ENCODE measurements at regions not wholly inside any gene's neighbourhood (a gene's known extent, or its start where the extent isn't known, plus 50 kb on each side); places are given as distances from the start of the nearest gene placed in this dataset.

GRCh38 chrX:15143050-15143824 is 126.6 kb downstream of the ASB9 start:
- Histone ChIP-seq H4K20me1 (replicated peaks; ENCODE audit: control insufficient read depth, insufficient read depth, low read length) (no peaks in the 10 kb centered on the region), H3K27me3 (ENCODE audit: control insufficient read depth in 2 of 2, insufficient read depth in 2 of 2, low read length in 2 of 2) (no peaks in the 10 kb centered on the region), H3K36me3 (ENCODE audit: control insufficient read depth, insufficient read depth, low read length) (no peaks in the 10 kb centered on the region), H3K9me3 (replicated peaks; ENCODE audit: control insufficient read depth, insufficient read depth, low read depth, low read length) (no peaks in the 10 kb centered on the region), H3K27ac (ENCODE audit: extremely low read depth, low read depth, low read length) (no peak overlapping the region), H3K9me1 (ENCODE audit: control insufficient read depth, insufficient read depth, low read length) (no peaks in the 10 kb centered on the region), H3K4me1 (replicated peaks in 1 of 2; ENCODE audit: control insufficient read depth in 2 of 2, insufficient read depth in 2 of 2, low read length in 2 of 2) (no peaks in the 10 kb centered on the region), H3K9ac (ENCODE audit: insufficient read depth in 1 of 2, low read depth in 2 of 2, low read length in 2 of 2) (no peak overlapping the region), H3K4me3 (no peak overlapping the region), H3K4me2 (ENCODE audit: insufficient read depth, low read length) (no peak overlapping the region), H2AFZ (ENCODE audit: low read depth, low read length) (no peak overlapping the region), H3K79me2 (ENCODE audit: control insufficient read depth, insufficient read depth, low read length) (no peaks in the 10 kb centered on the region)
- WGBS (ENCODE audit: insufficient coverage, low coverage, missing lambda C conversion rate), result 2% methylated on average over 6 of the region's 6 CpGs
- peak; percentile 93 for ATAC-seq
- peak; percentile 81 for FAIRE-seq
- ChIA-PET CTCF (ENCODE audit: low intra/inter-chr PET ratio) (interaction anchor here (0.9 to 1.1 kb wide), 2 partner anchors 100 to 1104 kb away, joined by 3 to 4 read pairs; no protein-coding TSS in a partner anchor), POLR2A (no interaction called here)
- no TSS peak for BruUV-seq (replicated peaks)
- in situ Hi-C loops (cut with MboI) (no loop called here), intact Hi-C loops (cut with micrococcal nuclease) (loop anchor here (1.0 to 2.0 kb wide), 3 partner anchors 100 to 1100 kb away; no protein-coding TSS in a partner anchor)
- DNase-seq (ENCODE audit: extremely low read depth in 1 of 4, low spot score in 3 of 4), result peak; percentile 25 to 60 (median 26)
- TF ChIP-seq, protein P1, sequence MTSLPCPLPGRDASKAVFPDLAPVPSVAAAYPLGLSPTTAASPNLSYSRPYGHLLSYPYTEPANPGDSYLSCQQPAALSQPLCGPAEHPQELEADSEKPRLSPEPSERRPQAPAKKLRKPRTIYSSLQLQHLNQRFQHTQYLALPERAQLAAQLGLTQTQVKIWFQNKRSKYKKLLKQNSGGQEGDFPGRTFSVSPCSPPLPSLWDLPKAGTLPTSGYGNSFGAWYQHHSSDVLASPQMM (CRISPR knock-in tag; IDR thresholded peaks at IDR 0.05), result no peak
- TF ChIP-seq EHMT2 (IDR thresholded peaks at IDR 0.05), result no peak
- no peak for TF ChIP-seq MBD1 (CRISPR knock-in tag; IDR thresholded peaks at IDR 0.05)
- no peak for TF ChIP-seq KAT8 (IDR thresholded peaks at IDR 0.05; ENCODE audit: low read depth)
- TF ChIP-seq ZNF277 (CRISPR knock-in tag; IDR thresholded peaks at IDR 0.05; ENCODE audit: borderline replicate concordance), result no peak
- TF ChIP-seq, protein P2, sequence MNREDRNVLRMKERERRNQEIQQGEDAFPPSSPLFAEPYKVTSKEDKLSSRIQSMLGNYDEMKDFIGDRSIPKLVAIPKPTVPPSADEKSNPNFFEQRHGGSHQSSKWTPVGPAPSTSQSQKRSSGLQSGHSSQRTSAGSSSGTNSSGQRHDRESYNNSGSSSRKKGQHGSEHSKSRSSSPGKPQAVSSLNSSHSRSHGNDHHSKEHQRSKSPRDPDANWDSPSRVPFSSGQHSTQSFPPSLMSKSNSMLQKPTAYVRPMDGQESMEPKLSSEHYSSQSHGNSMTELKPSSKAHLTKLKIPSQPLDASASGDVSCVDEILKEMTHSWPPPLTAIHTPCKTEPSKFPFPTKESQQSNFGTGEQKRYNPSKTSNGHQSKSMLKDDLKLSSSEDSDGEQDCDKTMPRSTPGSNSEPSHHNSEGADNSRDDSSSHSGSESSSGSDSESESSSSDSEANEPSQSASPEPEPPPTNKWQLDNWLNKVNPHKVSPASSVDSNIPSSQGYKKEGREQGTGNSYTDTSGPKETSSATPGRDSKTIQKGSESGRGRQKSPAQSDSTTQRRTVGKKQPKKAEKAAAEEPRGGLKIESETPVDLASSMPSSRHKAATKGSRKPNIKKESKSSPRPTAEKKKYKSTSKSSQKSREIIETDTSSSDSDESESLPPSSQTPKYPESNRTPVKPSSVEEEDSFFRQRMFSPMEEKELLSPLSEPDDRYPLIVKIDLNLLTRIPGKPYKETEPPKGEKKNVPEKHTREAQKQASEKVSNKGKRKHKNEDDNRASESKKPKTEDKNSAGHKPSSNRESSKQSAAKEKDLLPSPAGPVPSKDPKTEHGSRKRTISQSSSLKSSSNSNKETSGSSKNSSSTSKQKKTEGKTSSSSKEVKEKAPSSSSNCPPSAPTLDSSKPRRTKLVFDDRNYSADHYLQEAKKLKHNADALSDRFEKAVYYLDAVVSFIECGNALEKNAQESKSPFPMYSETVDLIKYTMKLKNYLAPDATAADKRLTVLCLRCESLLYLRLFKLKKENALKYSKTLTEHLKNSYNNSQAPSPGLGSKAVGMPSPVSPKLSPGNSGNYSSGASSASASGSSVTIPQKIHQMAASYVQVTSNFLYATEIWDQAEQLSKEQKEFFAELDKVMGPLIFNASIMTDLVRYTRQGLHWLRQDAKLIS (CRISPR knock-in tag; IDR thresholded peaks at IDR 0.05), result no peak
- TF ChIP-seq SMC3 (conservative IDR thresholded peaks at IDR 0.05; ENCODE audit: insufficient read depth, low read depth, low read length), result peak; percentile 42; the same call in 1 of the 2 replicates
- no peak for TF ChIP-seq CHD2 (IDR thresholded peaks at IDR 0.05; ENCODE audit: low read depth, low read length)
- peak; percentile 58 to 62 (median 60) for TF ChIP-seq CTCF (IDR thresholded peaks at IDR 0.05 in 2 of 3, conservative IDR thresholded peaks at IDR 0.05 in 1 of 3; ENCODE audit: insufficient read depth in 2 of 3, low read depth in 1 of 3, low read length in 3 of 3)
- no peak for TF ChIP-seq MYBL2 (IDR thresholded peaks at IDR 0.05; ENCODE audit: low read depth)
- TF ChIP-seq MYBL2 (CRISPR knock-in tag; IDR thresholded peaks at IDR 0.05; ENCODE audit: borderline replicate concordance), result no peak

Data from K562 (cell line).